ENCODE measurements at regions not wholly inside any gene's neighbourhood (a gene's known extent, or its start where the extent isn't known, plus 50 kb on each side); places are given as distances from the start of the nearest gene placed in this dataset.

DNA sequence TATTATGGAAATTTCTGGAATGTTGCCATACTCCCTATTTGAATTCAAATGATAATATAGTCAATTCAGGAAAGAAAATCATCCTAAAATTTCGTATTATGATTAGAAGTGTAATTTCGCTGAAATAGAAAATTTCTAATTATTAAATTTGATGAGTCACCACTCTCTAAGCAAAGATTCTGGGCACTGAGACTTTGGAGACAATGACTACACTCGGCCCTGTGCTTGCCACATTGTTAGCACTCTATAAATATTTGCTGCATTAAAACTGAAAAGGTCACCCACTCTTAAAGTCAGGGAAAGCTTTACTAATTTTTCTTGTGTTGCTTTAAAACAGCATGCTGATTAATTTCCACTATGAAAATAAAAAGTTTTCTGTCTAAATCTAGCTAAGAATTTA lies 240.3 kb downstream of the TLE4 start:
- TF ChIP-seq EZH2 (IDR thresholded peaks at IDR 0.05): no peak
- TF ChIP-seq POLR2AphosphoS5 (IDR thresholded peaks at IDR 0.05; ENCODE audit: borderline replicate concordance, low read depth, low read length): no peak
